ENCODE measurements at regions not wholly inside any gene's neighbourhood (a gene's known extent, or its start where the extent isn't known, plus 50 kb on each side); places are given as distances from the start of the nearest gene placed in this dataset.
"Not testable (repeated sequence)": the region's sequence is repeated elsewhere in the genome, so short reads cannot be mapped to it uniquely, and the experiment has no call there.

DNA sequence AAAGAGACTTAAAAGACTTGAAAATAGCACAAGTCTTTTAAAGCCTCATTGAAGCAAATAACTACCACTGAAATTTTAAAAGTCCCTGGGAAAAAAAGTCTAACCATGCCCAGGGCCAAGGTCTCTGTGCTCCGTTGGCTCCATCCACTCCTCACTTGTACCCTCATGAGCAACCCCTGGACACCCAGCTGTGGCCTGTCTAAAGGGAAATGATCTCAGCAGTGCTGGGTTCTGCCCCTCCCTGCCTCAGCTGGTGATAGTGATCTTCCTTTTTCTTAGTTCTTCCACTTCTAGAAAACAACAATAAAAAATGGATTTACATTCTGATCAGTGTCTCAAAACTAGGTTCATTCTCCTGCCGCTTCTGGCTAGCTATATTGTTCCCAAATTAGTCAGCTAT is 423.5 kb upstream of the ADAMTS5 start:
- no peak for DNase-seq (ENCODE audit: low read depth)

DNA sequence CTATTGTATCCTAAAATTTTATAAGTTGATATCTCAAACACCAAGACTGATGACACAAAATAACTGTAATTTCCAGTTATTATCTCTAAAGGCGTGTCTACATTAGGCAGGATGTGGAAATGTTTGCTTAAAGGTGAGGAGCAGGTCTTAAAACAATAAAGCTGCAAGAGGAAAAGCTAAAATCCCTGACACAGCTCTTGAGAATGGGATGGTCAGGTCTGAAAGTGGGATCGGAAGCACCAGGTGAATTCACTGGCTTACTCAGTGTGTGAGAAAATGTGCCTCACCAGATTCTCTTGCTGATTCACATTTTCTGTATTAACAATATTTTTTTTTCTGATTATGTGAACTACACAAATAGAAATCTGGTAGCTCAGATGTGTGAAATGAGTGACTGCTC is 421.9 kb upstream of the ADAMTS5 start:
- no peak for DNase-seq (ENCODE audit: low read depth)

DNA sequence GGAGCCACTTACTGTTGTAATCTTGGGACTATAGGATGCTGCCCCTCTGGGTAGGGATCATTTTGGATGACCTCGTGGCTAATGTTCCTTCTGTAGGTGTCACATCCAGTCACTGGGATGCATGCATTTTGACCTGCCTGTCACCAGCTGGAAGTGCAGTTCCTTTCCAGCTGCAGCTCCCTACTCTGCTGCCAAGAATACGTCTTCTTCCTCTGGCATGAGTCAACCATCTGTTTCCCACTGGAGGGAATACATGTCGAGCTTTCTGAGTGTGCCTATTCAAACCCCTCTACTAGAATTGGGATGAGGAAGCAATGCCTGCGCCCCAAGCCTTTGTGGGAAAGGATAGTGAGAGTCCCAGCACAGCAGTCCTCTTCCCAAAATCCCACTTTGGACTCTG is 415.5 kb upstream of the ADAMTS5 start:
- DNase-seq (ENCODE audit: low read depth), result no peak

DNA sequence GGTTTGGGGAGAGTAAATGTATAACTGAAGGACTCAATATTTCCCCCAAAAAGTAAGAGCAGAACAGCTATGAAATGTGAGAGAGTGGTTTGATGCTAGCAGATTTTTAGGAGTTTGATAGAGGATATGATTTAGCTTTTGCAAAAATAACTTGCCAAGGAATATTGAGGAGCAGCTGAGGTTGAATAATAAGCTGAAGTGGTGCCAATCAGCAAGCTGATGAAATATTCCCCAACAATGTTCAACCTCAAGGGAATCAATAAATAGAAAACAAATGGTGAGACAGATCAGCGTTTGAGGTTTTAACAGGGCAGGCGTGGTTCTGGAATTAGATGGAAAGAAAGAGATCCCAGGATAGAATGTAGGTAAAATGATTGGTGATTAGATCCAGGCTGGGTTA is 413.4 kb upstream of the ADAMTS5 start:
- peak; percentile 25 for DNase-seq (ENCODE audit: low read depth)

DNA sequence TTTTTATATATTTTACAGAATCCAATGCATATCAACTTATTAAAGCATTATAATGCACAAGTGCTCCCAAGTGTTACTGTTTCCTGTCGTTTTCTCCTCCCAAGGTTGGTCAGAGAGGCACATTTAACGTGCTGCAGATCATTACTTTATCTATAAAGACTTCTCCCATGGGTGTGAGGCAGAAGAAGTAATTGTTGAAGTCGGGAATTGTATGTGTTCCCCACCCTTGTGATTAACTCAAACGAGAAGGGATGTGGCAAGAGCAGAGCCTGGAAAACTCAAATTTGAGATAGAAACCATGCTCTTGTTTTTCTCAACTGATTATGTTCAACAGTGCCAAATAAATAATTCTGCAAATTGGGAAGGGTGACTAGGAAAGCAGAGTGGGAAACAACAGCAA is 412.5 kb upstream of the ADAMTS5 start:
- no peak for DNase-seq (ENCODE audit: low read depth)

DNA sequence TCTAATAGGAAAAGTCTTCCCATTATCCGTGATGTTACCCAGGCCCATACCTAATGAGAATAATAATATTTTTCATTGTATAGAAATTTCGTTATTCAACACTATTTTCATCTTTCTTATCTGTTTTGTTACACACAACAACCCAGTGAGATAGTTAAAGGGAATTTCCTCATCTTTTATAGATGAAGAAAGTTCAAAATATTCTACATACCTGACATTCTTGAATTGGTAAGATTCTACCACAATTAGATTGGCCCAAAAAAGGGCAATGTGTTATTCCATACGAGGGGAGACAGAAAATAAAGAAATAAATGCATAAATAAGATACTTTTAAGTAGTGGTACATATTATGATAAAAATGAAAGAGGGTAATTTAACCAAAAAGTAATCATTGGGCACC is 405.5 kb upstream of the ADAMTS5 start:
- DNase-seq (ENCODE audit: low read depth), result no peak

DNA sequence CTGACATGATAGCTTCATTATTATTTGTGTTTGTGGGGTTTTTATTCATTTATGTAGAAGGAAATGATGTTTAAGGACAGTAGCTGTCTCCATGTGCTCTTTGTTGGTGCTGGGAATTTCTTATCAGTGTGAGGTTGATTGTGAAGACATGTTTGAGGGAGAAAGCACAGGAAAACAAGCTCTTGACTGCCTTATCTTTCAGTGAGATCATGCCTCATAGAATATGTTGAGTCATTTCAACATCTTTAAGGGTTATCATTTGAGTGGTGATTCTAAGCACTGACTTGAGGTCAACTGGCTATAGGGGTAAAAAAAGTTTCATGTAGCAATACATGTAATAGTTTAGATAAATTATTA is 405.1 kb upstream of the ADAMTS5 start:
- no peak for DNase-seq (ENCODE audit: low read depth)

DNA sequence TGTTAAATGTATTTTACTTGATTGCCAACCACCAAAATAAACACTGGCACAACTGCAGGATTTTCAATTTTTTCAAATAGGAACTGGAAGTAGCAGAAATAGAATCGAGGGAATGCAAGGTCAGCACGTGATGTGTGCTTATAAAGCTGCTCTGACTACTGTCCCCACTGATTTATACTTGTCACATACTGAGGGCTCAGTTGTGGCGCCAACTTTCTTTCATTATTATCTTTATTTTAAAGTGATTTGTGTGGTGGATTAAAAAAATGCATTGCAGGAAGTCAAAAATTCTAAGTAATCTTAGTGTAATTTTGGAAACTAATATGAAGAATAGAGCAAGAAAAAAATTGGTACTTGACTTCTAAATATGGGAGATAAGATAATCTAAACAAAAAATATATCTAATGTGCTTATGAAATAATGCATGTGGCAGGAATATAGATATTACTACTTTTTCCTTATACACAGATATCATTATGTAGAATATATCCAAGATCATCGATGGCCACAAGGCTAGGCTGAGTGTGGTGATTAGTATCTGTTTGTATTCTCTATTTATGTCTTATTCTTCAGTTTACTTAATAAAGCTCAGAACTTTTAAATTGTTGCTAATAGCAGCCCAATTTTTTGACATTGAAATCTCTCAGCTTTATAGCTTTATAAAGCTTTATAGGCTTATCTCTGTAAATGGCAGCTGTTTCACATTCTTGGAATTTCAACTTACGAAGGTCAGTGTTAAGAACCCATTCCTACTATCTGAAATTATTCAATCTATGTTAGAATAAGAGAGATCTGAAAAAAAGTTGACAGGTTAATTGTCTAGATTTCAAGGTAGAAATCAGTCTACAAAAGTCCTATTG is 404.5 kb upstream of the ADAMTS5 start:
- DNase-seq (ENCODE audit: low read depth), result no peak

DNA sequence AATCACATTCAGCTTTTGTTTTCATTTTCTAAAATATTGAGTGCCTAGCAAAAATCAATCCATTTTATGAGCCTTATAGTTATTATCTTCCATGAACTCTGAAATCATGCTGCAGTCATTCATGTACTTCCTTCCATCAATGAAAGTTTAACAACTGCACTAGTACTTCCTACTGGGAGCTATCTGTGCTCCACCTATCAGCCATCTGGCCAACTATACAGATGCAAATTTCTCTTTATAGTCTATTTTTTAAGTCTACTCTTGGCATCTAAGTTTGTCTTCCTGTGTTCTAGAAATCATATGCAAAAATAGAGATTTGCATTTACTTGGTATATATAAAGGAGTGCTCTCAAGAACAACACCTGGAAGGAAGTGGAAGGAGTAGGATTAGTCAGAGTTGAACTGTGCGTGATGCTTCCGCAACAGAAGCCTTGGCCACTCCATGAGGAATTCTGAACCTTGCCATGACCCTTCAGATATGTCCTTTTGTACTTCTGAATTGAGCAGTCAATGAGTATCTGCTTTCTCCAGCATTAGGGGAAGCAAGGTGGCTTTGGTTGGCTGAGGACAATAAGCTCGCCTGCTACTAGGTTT is 403.2 kb upstream of the ADAMTS5 start:
- DNase-seq (ENCODE audit: low read depth), result no peak

DNA sequence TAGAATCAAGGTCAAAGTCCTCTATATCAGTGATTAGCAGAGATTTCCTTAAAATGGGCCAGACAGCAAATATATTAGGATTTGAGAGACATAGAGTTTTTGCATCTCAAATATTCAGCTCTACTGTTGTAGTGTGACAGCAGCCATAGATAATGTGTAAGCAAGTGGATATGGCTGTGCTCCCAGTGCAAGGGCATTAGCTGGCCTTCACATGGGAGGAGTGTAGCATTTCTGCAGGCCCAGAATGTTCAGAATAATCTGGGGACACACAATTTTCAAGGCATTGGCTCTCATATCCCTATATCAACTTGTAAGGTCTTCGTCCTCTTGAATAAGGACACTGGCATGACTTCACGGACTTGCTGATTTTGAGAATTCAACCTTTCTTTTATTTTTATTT is 402.3 kb upstream of the ADAMTS5 start:
- no peak for DNase-seq (ENCODE audit: low read depth)

DNA sequence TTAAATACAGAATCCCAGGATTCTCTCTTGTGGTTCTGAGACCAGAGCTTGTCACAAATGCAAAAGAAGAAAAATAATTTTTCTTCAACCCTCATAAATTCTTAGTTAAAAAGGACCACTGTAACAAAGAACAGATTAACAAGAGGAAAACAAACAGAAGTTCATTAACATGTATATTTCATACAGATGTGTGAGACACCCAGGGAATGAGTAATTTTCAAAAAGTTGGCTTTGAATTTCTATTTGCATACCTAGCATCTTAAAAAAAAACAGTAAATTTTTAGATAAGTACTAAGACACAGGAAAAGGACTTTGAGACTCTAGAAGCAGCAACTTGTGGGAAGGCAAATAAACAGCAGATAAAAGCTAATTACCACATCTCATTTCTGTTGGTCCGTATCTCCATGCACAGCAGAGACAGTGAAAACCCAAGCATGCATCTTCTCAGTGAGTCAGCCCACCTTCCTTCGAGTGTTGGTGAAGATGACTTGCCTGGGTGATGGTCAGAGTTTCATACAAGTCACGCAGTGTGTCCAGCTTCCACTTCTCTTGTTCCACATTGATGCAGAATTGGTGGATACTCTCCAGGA is 399.9 kb upstream of the ADAMTS5 start:
- no peak for DNase-seq (ENCODE audit: low read depth)

DNA sequence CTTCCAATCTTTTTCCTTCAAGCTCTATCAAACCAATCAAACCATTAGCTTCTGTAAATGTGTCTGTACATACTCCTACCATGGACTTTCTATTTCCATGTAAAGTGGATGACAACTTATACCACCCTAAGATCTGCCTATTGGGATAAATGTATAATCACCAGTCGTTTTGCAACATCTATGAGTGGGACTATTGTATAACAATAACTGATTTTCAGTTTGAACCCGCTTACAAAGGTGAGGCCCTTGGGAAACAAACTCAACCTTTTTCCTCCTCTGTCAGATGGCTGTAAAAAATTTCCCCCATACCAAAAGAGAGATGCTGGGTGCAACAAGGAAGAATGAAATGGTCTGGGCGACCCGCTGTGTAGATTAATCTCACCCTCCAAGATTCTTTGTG is 399.1 kb upstream of the ADAMTS5 start:
- DNase-seq (ENCODE audit: low read depth), result no peak

DNA sequence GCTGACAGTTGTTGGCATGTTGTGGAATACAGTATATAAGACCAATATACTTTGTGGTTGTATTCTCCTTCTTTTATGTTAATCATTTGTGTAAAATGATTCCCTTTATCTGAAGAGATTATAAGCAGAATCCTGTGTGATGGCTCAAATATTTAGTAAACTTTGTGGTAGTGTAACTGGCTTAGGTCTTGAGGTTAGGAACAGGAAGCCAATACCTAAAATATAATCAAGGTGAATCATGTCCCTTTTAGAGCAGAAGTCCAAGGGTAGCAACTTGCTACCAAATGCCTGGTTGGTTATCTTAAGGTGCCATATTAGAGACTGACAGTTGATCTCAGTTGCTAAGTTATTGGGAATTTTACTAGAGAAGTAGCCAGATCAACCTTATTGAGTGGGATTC is 398.5 kb upstream of the ADAMTS5 start:
- DNase-seq (ENCODE audit: low read depth), result no peak

DNA sequence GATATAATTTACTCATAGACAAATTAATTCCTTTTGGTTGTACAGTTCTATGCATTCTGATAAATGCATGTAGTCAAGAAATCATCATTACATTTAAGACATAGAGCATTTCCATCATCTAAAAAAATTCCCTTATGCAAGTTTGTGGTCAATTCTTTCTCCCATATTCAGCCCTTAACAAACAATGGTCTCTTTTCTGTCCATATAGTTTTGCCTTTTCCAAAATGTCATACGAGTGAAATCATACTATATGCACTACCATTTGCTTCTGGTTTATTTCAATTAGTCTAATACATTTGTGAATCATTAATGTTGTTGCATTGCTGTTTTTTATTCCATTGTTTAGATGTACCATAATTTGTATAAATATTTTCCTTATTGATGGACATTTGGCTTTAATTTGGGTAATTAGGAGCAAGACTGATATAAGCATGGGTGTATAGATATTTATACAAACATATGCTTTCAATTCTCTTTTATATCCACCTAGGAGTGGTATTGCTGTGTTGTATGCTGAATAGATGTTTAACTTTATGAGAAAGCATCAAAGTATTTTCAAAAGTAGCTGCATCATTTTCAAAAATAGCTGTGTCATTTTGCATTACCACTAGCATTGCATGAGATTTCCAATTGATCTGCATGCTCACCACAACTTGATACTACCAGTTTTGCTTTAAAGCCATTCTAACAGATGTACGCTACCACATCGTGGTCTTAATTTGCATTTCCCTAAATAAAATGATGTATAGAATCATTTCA is 397.0 kb upstream of the ADAMTS5 start:
- DNase-seq (ENCODE audit: low read depth), result no peak

DNA sequence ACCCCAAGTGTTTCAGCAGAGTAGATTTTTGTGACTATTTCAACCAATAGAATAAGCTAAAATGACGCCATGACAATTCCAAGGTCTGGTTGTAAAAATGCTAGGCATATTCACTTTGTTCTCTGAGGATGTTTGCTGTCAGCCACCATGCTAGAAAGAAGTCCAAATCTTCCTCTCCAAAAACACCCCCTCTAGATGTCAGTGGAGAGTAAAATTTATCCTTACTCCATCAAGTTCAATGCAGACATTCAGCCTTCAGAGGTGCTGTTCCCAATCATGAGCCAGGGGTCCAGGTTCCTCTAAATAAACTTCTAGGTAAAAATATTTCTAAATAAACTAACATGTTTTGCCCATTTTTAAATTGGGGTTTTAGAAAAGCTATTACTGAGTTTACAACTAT is 395.4 kb upstream of the ADAMTS5 start:
- no peak for DNase-seq (ENCODE audit: low read depth)

DNA sequence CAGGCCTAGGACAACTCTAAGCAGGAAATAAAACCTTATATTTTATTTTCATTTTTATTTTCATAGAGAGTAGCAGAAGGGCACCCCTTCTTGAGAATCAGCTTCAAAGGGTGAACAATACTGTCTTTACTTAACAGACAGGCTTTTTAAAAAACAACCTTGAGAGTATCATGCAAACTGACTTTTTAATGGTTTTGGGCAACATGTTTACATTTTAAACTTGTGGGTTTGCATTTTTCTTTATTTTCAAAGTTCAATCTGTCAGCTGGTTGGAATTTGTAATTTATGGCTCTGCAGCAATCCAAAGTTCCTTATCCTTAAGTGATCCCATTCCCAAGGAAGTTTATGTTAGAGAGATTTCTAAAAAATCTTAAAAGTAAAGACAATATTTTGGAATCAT is 392.3 kb upstream of the ADAMTS5 start:
- no peak for DNase-seq (ENCODE audit: low read depth)

DNA sequence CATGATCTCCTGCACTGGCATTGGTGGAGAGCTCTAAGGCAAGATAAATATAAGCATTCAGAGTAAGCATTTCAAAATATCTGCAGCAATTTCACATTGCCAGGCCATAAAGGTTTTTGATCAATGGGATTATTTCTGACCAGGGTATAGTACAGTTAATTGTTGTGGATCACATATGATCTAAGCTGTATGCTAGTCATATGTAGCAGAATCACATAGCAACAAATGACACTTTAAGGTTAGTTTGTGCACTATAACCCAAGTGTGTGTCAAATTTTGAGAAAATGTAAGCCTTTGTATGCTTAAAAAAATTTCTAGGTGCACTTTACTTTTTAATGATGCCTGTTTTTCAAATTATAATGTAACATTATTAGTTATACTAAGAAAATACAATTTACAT is 386.0 kb upstream of the ADAMTS5 start:
- no peak for DNase-seq (ENCODE audit: low read depth)

DNA sequence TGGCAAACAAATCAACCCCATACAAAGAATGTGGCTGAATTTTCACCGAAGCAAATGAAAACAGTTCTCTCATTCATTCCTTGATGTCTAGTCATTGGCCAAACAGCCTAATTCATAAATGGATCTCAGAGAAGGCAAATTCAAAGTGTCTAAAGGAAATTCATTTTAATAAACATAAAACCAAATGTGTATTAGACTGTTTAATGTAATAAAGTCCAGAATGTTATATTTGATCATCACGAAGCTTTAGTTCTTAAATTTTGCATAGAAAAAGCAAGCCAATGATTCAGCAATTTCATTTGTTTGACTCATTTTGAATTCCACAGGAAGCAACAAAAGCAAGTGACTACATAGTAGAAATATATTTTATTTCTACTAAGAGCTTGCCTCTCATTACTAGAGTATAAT is 379.2 kb upstream of the ADAMTS5 start:
- no peak for DNase-seq (ENCODE audit: low read depth)

DNA sequence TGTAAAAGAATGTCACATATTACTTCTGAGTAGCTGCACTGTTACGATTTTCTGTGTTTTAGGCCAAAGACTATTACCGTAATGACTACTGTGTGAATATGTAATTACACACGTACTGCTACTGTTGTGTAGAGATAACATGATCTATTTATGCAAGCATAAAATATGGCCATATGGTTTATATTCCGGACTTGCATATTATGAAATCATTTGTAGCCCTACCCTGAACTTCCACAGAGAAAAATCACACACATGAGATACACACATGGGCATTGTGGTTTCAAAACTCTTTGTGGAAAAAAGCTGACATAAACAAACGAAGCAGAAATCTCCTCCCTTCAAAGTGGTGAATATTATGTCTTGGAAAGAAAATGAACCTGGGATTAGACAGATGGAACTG is 373.0 kb upstream of the ADAMTS5 start:
- no peak for DNase-seq (ENCODE audit: low read depth)

DNA sequence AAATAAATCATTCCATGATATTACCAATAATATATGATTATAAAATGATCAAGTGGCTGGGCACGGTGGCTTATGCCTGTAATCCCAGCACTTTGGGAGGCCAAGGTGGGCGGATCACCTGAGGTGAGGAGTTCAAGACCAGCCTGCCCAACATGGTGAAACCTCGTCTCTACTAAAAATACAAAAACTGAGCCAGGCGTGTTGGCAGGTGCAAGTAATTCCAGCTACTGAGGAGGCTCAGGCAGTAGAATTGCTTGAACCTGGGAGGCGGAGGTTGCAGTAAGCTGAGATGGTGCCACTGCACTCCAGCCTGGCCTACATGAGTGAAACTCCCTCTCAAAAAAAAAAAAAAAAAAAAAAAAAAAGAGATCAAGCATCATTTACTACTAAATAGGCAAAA is 371.1 kb upstream of the ADAMTS5 start:
- not testable (repeated sequence) for DNase-seq (ENCODE audit: low read depth)

DNA sequence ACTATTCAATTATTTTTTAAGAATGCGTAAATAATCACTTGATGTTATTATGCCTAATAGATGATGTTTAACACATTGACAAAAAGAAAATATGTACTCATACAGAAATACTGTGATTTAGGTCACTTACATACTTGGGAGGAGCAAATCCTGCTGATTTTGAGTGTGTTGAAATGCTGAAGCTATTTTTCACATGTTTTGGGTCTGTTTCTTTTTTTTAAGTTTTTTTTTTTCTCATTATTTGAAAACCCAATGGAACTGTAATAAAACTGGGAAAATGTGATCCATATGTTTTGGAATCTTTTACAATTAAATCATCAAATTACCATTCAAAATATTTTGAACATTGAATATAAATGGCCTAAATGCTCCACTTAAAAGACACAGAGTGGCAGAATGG is 366.2 kb upstream of the ADAMTS5 start:
- no peak for DNase-seq (ENCODE audit: low read depth)

DNA sequence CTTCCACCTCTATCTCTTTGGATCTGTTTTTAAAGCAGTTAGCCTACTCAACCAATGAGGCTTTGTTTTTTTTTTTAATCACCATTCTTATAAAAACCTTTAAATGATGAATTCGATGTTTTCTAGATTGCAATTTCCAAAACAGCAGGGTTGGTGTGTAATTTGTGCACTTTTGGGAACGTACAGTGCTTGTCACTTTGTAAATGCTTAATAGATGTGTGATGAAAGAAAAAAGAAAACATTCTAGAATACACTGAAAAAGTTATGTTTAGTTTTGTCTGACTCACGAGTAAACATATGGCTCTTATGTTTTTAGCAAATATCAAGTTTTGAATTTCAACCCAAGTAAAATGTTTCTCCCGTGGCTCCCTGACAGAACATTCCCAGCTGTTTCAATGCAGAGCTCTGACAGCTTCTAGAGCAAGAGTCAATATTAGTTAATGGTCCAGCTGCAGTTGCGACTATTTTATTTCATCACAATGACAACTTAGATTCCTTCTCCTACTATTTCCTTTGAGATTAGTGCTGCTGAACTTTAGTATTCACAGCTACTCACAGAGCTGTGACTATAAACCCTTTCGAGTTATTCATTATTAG is 362.5 kb upstream of the ADAMTS5 start:
- DNase-seq (ENCODE audit: low read depth), result peak; percentile 81

Measured in forelimb muscle (tissue), 1 donor.